BE2C (cell line): ENCODE measurements at regions not wholly inside any gene's neighbourhood (a gene's known extent, or its start where the extent isn't known, plus 50 kb on each side); places are given as distances from the start of the nearest gene placed in this dataset.

Experiments used
- DNase-seq: peaks from one replicate; pipeline ENCODE4 v3.0.0-alpha.2; 2020
- H3K27me3 ChIP-seq: fragments of 250-450 bp; sonication (Bioruptor Pico); 2 replicates; pipeline ENCODE4 v1.5.1; 2020; ENCODE audit warnings: mild to moderate bottlenecking
- H3K36me3 ChIP-seq: fragments of 250-450 bp; sonication (Bioruptor Pico); 2 replicates; pipeline ENCODE4 v1.5.1; 2020; ENCODE audit warnings: mild to moderate bottlenecking
- H3K4me1 ChIP-seq: fragments of 250-450 bp; sonication (Bioruptor Pico); 2 replicates; pipeline ENCODE4 v1.5.1; 2020
- H3K4me3 ChIP-seq: 2 replicates; pipeline ENCODE4 v1.5.1; 2011; ENCODE audit warnings: low read depth, low read length
- H3K9me3 ChIP-seq: fragments of 250-450 bp; sonication (Bioruptor Pico); 2 replicates; pipeline ENCODE4 v1.5.1; 2020
- CTCF ChIP-seq: IDR thresholded peaks from 2 replicates; pipeline ENCODE4 v1.5.1; 2012; ENCODE audit warnings: mild to moderate bottlenecking, low read depth, low read length

- Histone ChIP-seq H3K4me3 (no peak overlapping the region), H3K9me3 (no peaks in the 10 kb centered on the region)
- TF ChIP-seq CTCF, result no peak
Observed at GRCh38 chr1:213380865-213381264, 329.8 kb downstream of the RPS6KC1 start.

DNA sequence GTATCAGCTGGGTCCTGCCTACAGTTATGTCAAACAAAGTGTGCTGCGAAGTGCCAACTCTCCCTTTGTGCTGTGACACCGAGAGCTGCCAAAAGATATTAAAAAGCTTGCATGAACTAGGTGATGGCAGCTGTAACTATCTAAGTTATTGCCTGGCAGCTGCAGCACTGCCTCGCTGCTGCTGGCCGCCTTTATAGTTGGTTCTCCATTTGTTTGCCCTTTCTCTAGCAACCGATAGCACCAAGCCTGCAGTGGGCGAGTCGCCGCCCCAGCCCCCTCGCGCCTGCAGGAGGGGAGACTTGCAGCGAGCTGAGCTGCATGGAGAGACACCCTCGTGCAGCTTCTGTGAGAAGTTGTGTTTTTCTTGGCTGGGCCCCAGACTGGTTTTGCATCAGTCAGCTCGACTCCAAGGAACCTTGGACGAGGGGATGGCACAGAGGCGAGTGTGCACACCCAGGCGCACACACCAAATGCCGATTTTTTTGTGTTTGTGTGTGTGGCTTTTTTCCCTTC lies 330.6 kb downstream of the RPS6KC1 start:
- no peak for DNase-seq
- H3K36me3 ChIP-seq, result no peaks in the 10 kb centered on the region
- H3K9me3 ChIP-seq, result no peaks in the 10 kb centered on the region
- H3K4me3 ChIP-seq, result no peak overlapping the region
- no peaks in the 10 kb centered on the region for H3K4me1 ChIP-seq
- no peak for TF ChIP-seq CTCF
- H3K27me3 ChIP-seq, result no peaks in the 10 kb centered on the region

More at GRCh38 chr1:213380865-213381264, 329.8 kb downstream of the RPS6KC1 start:
- no peak for DNase-seq
- no peaks in the 10 kb centered on the region for H3K36me3 ChIP-seq
- H3K27me3 ChIP-seq, result no peaks in the 10 kb centered on the region
- no peaks in the 10 kb centered on the region for H3K4me1 ChIP-seq

- H3K9me3 ChIP-seq, result no peaks in the 10 kb centered on the region
- no peaks in the 10 kb centered on the region for H3K27me3 ChIP-seq
- no peak for TF ChIP-seq CTCF
- H3K4me1 ChIP-seq, result no peaks in the 10 kb centered on the region
- H3K4me3 ChIP-seq, result no peak overlapping the region
- no peak for DNase-seq
- H3K36me3 ChIP-seq, result no peaks in the 10 kb centered on the region
Observed at GRCh38 chr1:213383465-213383864, 332.4 kb downstream of the RPS6KC1 start.

DNA sequence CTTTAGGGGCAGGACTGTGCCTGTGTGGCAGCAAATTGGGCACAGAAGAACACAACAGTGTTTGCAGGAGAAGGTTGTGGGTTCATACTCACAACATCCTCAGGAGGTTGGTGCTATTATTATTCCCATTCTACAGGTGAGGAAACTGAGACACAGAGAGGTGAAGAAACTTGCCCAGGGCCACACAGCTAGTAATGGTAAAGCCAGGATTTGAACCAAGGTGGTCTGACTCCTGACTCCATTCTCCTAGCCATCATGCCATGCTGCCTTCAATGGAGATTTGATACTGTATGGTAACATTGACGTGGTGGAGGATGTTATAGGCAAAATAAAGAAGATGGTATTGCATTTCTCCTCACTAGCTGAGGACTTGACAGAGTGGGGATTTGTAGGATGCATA lies 334.2 kb downstream of the RPS6KC1 start:
- H3K4me3 ChIP-seq, result no peak overlapping the region
- no peak for TF ChIP-seq CTCF
- no peaks in the 10 kb centered on the region for H3K27me3 ChIP-seq
- H3K36me3 ChIP-seq, result no peaks in the 10 kb centered on the region
- H3K4me1 ChIP-seq, result no peaks in the 10 kb centered on the region
- H3K9me3 ChIP-seq, result no peaks in the 10 kb centered on the region
- no peak for DNase-seq

DNA sequence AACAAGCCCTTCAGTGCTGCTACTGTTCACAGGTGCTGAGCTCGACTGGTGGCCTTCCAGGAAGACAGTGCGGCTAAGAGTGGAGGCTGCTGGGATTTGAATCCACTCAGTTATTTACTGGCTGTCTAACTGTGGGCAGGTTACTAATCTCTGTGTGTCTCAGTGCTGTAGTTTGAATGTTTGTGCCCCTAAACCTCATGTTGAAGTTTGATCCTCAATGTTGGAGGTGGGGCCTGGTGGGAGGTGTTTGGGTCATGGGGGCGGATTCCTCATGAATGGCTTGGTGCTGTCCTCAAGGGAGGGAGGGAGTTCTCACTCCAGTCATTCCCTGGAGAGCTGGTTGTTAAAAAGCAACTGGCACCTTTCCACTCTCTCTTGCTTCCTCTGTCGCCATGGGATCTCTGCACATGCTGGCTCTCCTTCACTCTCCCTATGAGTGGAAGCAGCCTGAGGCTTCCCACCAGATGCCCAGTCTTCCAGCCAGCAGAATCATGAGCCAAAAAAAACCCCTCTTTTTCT lies 334.8 kb downstream of the RPS6KC1 start:
- Histone ChIP-seq H3K36me3 (no peaks in the 10 kb centered on the region), H3K4me3 (no peak overlapping the region), H3K27me3 (no peaks in the 10 kb centered on the region), H3K4me1 (no peaks in the 10 kb centered on the region), H3K9me3 (no peaks in the 10 kb centered on the region)
- no peak for DNase-seq
- TF ChIP-seq CTCF, result no peak

- H3K36me3 ChIP-seq, result no peaks in the 10 kb centered on the region
- no peaks in the 10 kb centered on the region for H3K4me1 ChIP-seq
- DNase-seq, result no peak
- no peaks in the 10 kb centered on the region for H3K9me3 ChIP-seq
- H3K27me3 ChIP-seq, result no peaks in the 10 kb centered on the region
- no peak for TF ChIP-seq CTCF
- H3K4me3 ChIP-seq, result no peak overlapping the region
Observed at GRCh38 chr1:213387380-213388015, 336.5 kb downstream of the RPS6KC1 start.
